C4-2B (cell line): ENCODE measurements at regions not wholly inside any gene's neighbourhood (a gene's known extent, or its start where the extent isn't known, plus 50 kb on each side); places are given as distances from the start of the nearest gene placed in this dataset.
A peak's percentile ranks its signal among the peaks of the same experiment; 100 is the strongest.

Source experiments
- ZFX ChIP-seq: fragments of 450-650 bp; IDR thresholded peaks from 2 replicates; pipeline ENCODE4 v1.6.1; 2017
- TF ChIP-seq, protein P1 (sequence below): fragments of 450-650 bp; conservative IDR thresholded peaks from 2 replicates; pipeline ENCODE4 v1.5.1; 2017; ENCODE audit warnings: mild to moderate bottlenecking

GRCh38 chr7:145036604-145037405 is 201.0 kb upstream of the TPK1 start:
- TF ChIP-seq, protein P1, sequence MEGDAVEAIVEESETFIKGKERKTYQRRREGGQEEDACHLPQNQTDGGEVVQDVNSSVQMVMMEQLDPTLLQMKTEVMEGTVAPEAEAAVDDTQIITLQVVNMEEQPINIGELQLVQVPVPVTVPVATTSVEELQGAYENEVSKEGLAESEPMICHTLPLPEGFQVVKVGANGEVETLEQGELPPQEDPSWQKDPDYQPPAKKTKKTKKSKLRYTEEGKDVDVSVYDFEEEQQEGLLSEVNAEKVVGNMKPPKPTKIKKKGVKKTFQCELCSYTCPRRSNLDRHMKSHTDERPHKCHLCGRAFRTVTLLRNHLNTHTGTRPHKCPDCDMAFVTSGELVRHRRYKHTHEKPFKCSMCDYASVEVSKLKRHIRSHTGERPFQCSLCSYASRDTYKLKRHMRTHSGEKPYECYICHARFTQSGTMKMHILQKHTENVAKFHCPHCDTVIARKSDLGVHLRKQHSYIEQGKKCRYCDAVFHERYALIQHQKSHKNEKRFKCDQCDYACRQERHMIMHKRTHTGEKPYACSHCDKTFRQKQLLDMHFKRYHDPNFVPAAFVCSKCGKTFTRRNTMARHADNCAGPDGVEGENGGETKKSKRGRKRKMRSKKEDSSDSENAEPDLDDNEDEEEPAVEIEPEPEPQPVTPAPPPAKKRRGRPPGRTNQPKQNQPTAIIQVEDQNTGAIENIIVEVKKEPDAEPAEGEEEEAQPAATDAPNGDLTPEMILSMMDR, result peak; percentile 96
- no peak for TF ChIP-seq ZFX
